Effector memory CD4-positive, alpha-beta T cell (primary cell): ENCODE measurements at regions not wholly inside any gene's neighbourhood (a gene's known extent, or its start where the extent isn't known, plus 50 kb on each side); places are given as distances from the start of the nearest gene placed in this dataset.

Experiments
- DNase-seq, 3 donors: peaks; one replicate each; pipeline ENCODE4 v3.0.0-alpha.2; 2020
- H3K27ac ChIP-seq: 2 replicates; pipeline ENCODE4 v1.7.0; 2013; ENCODE audit warnings: mild to moderate bottlenecking, low read length, moderate library complexity; ENCODE audit not compliant: insufficient read depth, poor library complexity, severe bottlenecking
- H3K27me3 ChIP-seq: replicated peaks from 2 replicates; pipeline ENCODE4 v1.7.0; 2013; ENCODE audit warnings: mild to moderate bottlenecking, low read length; ENCODE audit not compliant: insufficient read depth, control insufficient read depth, poor library complexity, severe bottlenecking
- H3K36me3 ChIP-seq: 2 replicates; pipeline ENCODE4 v1.7.0; 2013; ENCODE audit warnings: mild to moderate bottlenecking, low read length, moderate library complexity; ENCODE audit not compliant: control insufficient read depth, insufficient read depth
- H3K4me1 ChIP-seq: 2 replicates; pipeline ENCODE4 v1.7.0; 2013; ENCODE audit warnings: low read length, mild to moderate bottlenecking; ENCODE audit not compliant: control insufficient read depth, insufficient read depth, poor library complexity, severe bottlenecking
- H3K4me3 ChIP-seq: 2 replicates; pipeline ENCODE4 v1.7.0; 2013; ENCODE audit warnings: low read length, low read depth, mild to moderate bottlenecking; ENCODE audit not compliant: insufficient read depth, poor library complexity, severe bottlenecking
- H3K9me3 ChIP-seq: 2 replicates; pipeline ENCODE4 v1.7.0; 2013; ENCODE audit warnings: mild to moderate bottlenecking, low read length, moderate library complexity; ENCODE audit not compliant: control insufficient read depth

DNA sequence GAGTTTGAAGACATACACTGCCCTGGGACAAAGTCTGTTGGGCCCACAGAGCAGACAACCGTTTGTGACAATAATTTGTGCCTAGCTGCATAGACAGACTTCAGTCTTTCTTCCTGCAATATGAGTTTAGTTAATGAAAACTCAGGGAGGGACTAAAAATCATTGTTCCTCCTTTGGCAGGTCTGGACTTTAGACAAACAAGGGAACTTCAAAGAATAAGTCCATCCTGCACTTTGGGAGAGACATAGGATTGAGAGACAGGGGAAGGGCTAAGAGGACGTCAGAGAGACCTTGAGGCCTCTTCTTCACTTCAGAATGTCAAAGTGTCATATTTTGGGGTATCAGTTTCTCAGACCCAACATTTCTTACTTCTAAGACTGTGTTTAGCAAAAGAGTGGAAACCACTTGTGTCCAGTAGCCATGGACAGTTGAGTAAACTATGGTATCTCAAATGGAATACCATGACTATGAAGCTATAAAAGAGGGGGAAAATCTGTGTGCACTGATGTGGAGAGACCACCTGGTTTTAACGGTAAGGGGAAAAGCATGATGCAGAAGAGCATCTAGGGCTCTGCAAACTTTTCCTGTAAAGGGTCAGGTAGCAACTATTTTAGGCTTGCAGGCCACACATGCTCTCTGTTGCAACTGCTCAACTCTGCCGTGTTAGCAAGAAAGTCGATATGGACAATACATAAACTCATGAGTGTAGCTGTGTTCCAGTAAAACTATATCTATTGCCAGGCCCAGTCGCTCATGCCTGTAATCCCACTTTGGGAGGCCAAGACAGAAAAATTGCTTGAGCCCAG is 217.8 kb upstream of the SH3BP4 start:
- no peak overlapping the region for H3K27ac ChIP-seq
- no peak overlapping the region for H3K4me3 ChIP-seq
- DNase-seq: no peak
- peaks cover 3% of the 10 kb centered on the region for H3K27me3 ChIP-seq
- no peaks in the 10 kb centered on the region for H3K4me1 ChIP-seq
- no peaks in the 10 kb centered on the region for H3K9me3 ChIP-seq
- no peaks in the 10 kb centered on the region for H3K36me3 ChIP-seq

- H3K4me1 ChIP-seq: no peaks in the 10 kb centered on the region
- H3K36me3 ChIP-seq: no peaks in the 10 kb centered on the region
- H3K4me3 ChIP-seq: no peak overlapping the region
- no peak for DNase-seq
- no peak overlapping the region for H3K27ac ChIP-seq
- peaks cover 3% of the 10 kb centered on the region for H3K27me3 ChIP-seq
- H3K9me3 ChIP-seq: no peaks in the 10 kb centered on the region
Measured at GRCh38 chr2:234733093-234733489, 218.7 kb upstream of the SH3BP4 start.

DNA sequence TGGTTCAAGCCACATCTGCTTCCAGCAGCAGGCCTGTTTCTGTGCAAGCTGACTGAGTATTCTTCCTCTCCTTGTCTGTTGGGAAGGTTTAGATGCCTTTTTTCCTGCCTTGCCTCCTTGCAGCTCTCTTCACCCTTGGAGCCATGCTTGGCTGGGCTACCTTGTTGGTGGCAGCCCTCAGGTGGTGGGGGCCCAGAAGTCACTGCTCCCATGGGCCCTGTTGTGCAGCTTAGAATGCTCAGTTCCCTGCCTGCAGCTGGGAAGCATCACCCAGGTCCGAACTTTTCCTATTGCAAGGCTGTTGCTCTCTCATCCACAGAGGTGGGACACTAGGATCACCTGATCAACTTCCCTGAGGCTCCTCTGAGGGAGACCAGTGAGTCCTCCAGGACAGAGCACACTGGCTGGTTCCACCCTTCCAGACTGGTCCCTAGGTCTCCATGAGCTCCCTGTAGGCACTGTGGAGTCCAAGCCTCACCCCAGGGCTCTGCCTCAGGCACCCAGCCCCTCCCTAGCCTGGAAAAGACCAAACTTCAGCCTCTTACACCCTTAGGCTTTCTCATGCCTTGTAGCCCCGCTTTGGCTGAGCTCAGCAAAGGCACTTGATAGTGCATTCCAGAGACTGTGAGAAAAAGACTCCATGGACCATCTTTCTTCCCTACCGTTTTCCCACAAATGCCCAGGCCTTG is 219.3 kb upstream of the SH3BP4 start:
- Histone ChIP-seq H3K36me3 (no peaks in the 10 kb centered on the region), H3K27ac (no peak overlapping the region), H3K9me3 (no peaks in the 10 kb centered on the region), H3K4me3 (no peak overlapping the region), H3K4me1 (no peaks in the 10 kb centered on the region), H3K27me3 (peaks cover 3% of the 10 kb centered on the region)
- DNase-seq: no peak

GRCh38 chr2:234731236-234731635 is 220.6 kb upstream of the SH3BP4 start:
- Histone ChIP-seq H3K27me3 (no peaks in the 10 kb centered on the region), H3K4me1 (no peaks in the 10 kb centered on the region), H3K36me3 (no peaks in the 10 kb centered on the region), H3K4me3 (no peak overlapping the region), H3K27ac (no peak overlapping the region), H3K9me3 (no peaks in the 10 kb centered on the region)
- no peak for DNase-seq

- Histone ChIP-seq H3K27me3 (no peaks in the 10 kb centered on the region), H3K4me1 (no peaks in the 10 kb centered on the region), H3K27ac (no peak overlapping the region), H3K9me3 (no peaks in the 10 kb centered on the region), H3K36me3 (no peaks in the 10 kb centered on the region), H3K4me3 (no peak overlapping the region)
- no peak for DNase-seq
Measured at GRCh38 chr2:234730066-234730640, 221.7 kb upstream of the SH3BP4 start.

DNA sequence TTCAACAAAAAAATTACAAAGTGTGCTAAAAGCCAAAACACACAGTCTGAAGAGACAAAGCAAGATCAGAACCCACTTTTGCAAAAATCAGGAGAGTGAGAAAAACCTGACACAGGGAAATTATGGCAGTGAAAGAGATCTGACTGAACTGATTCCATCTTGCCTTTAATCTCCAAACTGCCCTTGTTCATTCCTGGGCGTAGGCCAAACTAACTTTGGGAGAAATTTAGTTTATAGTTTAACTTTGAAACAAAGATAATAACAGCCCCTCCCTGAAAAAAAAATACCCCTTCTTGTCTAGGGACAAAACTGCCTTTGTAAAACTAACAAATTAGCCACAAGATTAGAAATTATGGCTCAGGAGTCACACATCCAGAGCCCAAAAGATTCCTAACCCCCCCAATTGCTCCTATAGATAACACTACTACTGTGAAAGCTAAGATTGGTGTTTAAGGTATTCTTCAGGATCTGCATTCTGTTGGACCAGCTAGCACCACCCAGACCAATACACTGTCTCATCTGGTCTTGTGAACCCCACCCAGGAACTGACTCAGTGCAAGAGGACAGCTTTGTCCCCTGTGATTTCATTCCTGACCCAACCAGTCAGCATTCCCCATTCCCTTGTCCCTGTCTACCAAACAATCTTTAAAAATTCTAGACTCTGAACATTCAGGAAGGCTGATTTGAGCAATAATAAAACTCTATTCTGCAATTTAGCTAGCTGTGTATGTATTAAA is 226.1 kb upstream of the SH3BP4 start:
- Histone ChIP-seq H3K27me3 (no peaks in the 10 kb centered on the region), H3K36me3 (no peaks in the 10 kb centered on the region), H3K9me3 (no peaks in the 10 kb centered on the region), H3K4me3 (no peak overlapping the region), H3K4me1 (no peaks in the 10 kb centered on the region), H3K27ac (no peak overlapping the region)
- no peak for DNase-seq

GRCh38 chr2:234724850-234725249 is 227.0 kb upstream of the SH3BP4 start:
- no peak overlapping the region for H3K4me3 ChIP-seq
- DNase-seq: no peak
- no peaks in the 10 kb centered on the region for H3K27me3 ChIP-seq
- no peaks in the 10 kb centered on the region for H3K36me3 ChIP-seq
- no peaks in the 10 kb centered on the region for H3K9me3 ChIP-seq
- H3K4me1 ChIP-seq: no peaks in the 10 kb centered on the region
- no peak overlapping the region for H3K27ac ChIP-seq

DNA sequence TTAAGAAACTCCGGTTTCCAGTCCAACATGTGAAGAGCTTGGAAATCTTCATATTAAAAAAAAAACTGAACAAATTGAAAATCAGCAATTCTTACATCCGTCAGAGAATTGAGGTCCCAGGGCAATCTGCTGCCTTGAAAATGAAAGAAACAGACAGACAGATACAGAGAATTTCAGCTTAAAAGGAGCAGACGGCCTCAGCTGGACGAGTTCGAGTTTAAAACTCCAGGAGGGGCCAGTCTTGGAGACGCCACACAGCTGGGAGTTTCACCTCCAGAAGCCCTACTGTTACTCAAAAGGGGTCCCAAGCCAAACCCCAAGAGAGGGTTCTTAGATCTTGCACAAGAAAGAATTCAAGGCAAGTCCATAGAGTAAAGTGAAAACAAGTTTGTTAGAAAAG is 226.5 kb upstream of the ARL4C start:
- DNase-seq: no peak
- Histone ChIP-seq H3K9me3 (no peaks in the 10 kb centered on the region), H3K36me3 (no peaks in the 10 kb centered on the region), H3K27me3 (no peaks in the 10 kb centered on the region), H3K27ac (no peak overlapping the region), H3K4me3 (no peak overlapping the region), H3K4me1 (no peaks in the 10 kb centered on the region)

DNA sequence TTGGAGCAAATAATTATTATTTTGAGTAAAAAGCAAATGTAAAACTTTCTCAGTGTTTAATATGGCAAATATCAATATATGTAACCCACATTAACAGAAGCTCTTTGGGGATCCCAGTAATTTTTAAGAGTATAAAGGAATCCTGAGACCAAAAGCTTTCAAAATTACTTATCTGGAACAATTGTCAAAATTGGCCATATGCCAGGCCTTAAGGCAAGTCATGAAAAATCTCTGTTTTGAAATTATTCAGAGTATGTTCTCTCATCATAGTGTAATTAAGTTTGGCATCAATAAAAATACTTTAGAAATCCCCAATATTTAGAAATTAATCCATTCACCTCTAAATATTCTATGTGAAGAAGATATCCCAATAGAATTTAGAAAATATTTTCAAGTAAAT is 225.3 kb upstream of the ARL4C start:
- Histone ChIP-seq H3K4me1 (no peaks in the 10 kb centered on the region), H3K27me3 (no peaks in the 10 kb centered on the region), H3K27ac (no peak overlapping the region), H3K9me3 (no peaks in the 10 kb centered on the region), H3K36me3 (no peaks in the 10 kb centered on the region), H3K4me3 (no peak overlapping the region)
- DNase-seq: no peak
